Stimulated activated CD4-positive, alpha-beta T cell treated with anti-CD3 and anti-CD28 coated beads, Interleukin-15, amount 100 ng/mL, for 24 hours (primary cell): ENCODE measurements at regions not wholly inside any gene's neighbourhood (a gene's known extent, or its start where the extent isn't known, plus 50 kb on each side); places are given as distances from the start of the nearest gene placed in this dataset.

Experiments used
- DNase-seq: peaks from one replicate; pipeline ENCODE4 v3.0.0-alpha.2; 2020

GRCh38 chr10:107855301-107856046, 691.0 kb upstream of the SORCS1 start:
- no peak for DNase-seq

DNA sequence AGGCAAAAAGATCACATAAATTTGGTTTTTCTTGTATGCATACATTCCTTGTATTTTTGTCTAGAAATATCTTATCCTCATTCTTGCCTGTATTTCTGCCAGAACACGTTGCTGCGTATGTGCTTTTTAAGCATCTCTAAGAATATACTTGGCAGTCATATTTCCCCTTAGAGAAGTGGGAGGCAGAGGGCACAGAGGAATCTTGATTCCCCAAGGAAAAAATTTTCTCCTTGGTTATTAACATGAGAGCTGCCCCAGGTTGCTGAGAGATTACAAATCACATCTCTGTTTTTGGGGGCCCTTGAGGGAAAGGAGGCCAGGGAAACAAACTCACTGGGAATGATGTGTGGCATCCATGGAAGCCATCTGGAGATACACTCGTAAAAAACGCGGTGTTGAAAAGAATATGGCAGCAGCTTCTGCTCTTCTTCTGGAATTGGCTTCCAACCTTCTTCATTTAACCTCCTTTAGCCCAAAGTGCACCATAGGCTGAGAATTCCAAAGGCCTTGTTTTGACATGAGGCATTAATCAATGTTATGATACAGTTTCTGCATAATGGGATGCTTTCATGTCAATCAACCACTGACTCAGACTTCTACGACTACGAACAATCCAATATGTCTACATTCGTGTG, 684.3 kb upstream of the SORCS1 start:
- DNase-seq, result no peak

GRCh38 chr10:107847620-107848019, 683.1 kb upstream of the SORCS1 start:
- no peak for DNase-seq

DNA sequence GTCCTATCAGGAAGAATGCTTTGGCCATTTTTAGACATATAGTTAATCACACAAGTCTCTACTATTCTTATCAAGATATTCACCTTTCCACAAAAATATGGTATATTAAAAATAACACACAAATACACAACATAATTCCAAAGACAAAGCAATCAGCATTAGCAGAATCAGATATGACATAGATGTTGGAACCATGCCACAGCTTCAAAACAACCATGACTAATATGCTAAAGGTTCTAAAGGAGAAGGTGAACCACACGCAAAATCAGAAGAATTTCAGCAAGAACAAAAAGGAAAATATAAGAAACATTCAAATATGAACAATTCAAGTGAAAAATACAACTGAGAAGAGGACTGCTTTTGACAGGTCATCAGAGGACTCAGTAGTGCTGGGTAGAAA, 670.2 kb upstream of the SORCS1 start:
- DNase-seq, result no peak

DNA sequence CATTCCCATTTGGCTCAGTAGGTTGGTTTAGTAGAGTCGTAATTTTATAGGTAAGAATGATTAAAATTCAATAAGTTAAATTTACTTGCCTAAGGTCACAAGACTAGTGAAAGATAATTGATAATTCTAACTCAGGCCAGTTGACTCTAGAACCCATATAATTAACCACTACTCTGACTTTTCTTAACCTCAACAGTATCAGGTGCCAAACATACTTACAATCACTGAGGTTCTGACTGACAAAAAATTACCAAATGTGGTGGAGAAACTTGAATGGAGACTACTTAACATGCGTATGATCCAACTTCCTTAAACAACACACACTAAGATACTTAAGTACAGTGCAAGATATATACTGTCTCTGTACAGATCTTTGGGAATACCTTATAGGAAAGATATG, 667.3 kb upstream of the SORCS1 start:
- no peak for DNase-seq

- DNase-seq, result no peak
These were observed 664.7 kb upstream of the SORCS1 start for GRCh38 chr10:107829161-107829560.

- DNase-seq, result no peak
These were observed 661.7 kb upstream of the SORCS1 start for GRCh38 chr10:107826171-107826570.

DNA sequence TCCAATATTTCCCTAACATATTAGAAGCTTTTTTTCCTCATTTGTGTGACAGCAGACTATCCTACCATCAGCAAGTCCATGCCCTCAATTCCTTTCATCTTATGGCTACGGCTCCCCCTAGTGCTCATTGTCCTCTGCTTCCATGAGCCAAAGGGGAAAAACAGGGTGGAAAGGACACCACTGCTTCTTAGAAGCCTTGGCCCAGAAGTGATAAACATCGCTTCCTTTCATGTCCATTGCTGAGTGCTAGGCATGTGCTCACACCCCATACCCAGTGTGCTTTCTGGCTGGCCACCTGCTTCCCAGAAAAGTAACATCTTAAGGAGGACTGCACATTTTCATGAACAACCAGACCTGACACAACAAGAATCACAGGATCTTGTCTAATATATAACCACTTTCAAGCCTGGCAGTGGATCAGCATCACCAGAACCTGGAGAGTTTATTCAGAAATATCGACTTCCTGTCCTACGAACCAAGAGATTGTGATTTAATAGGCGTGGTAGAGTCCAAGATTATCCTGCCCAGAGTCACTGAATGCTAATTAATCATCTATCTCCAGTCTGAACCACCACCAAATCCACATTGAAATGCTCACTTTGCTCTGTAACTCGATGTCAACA, 650.5 kb upstream of the SORCS1 start:
- DNase-seq, result peak; percentile 3

DNA sequence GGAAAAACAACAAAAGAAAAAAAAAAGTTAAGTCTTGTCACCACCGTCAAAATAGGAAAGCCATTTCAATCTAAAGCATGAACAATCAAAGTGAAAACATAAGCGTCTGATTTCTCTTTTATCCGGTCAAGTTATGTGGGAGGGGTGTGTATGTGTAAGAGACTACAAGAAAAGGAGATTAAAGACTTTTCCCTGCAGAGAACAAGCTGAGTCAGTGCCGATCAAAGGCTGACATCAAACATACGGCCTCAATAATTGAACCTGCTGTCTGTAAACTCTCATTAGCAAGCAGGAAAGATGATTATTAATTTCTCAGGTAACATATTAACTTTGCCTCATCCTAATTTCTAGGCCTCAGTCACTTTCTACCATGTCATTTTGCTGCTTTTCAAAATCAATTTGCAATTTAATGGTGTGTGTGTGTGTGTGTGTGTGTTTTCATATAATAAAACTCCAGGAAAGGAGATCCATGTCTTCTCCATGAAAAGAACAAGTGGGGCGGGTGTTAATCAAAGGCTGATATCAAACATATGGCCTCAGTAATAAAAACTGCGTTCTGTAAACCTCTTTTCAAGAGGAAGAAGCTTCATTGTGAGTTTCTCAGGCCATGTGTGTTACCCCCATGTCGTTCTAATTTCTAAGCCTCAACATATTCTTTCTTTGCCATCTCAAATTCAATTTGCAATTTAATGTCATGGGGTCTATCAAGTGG, 649.1 kb upstream of the SORCS1 start:
- DNase-seq, result no peak

- no peak for DNase-seq
These were observed 645.4 kb upstream of the SORCS1 start for GRCh38 chr10:107809889-107810288.

DNA sequence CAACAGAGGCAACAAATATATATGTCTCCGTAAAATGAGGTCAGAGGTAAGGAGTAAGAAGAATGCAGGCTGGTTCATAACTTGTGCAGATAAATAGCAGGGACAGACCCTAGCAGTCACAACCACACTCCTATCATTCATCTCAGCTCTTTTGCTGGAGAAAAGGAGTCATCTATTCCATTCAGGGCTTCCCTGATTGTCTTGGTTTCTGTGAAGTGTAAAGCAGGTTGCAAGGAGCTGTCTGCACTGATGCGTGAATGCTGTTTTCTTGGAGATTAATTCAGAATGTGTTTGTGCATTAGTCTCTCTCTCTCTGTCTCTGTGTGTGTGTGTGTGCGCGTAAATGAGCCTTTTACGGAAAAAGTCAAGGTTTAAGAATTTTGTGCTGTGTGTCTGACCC, 643.3 kb upstream of the SORCS1 start:
- DNase-seq, result no peak

GRCh38 chr10:107806026-107806425, 641.5 kb upstream of the SORCS1 start:
- no peak for DNase-seq

- no peak for DNase-seq
These were observed 639.0 kb upstream of the SORCS1 start for GRCh38 chr10:107803546-107803945.

DNA sequence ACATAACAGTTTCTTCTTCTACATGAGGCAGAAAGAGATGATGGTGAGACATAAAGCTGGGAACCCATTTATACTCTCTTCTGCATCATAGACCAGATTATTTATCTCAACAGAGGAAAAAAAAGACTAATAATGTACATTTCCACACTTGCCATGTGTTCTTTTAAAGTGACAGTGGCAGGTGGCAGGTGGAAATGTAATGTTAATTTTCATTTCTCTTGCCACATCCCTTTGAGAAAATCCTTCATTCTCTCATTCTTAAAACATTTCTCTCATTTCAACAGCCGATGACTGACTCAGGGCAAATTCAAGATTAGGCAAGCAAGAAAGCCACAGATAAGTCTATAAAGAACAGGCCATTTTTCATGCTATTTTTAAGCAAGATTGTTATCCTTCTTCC, 635.6 kb upstream of the SORCS1 start:
- DNase-seq, result no peak

DNA sequence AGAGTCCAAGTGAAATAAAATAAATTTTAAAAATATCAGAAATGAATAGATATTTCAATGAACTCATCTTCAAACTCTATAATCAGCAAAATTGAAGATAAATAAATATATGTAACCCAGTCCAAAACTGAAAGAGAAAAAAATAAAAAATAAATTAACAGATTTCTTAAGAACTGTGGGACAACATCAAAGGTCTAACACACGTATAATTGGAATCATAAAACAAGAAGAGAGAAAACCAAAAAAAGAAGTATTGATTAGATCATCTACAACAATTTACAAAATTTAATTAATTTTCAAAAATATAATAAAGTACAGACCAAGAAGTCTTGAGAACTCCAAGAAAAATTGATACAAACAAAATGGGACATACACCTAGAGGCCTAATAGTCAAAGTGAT, 625.8 kb upstream of the SORCS1 start:
- no peak for DNase-seq

GRCh38 chr10:107771066-107771465, 606.6 kb upstream of the SORCS1 start:
- DNase-seq, result no peak

GRCh38 chr10:107767185-107767584, 602.7 kb upstream of the SORCS1 start:
- no peak for DNase-seq

DNA sequence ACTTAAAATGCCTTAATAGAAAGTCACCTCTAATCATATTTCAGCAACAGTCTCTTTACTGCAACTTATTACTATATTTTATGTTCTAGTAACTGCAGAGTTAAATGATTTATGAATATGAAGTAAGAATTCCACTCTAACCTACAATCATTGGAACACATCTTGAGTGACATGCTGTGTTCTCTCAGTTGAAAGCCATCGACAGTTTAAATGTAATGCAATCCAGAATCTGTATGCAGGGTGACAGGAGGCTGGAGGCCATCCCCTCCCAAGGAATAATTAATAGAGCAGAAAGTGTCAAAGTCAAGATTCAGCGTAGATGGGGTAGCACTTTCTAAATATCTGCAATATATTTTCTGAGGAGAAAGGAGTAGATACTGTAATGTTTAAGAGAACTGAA, 590.3 kb upstream of the SORCS1 start:
- DNase-seq, result no peak

- DNase-seq, result no peak
These were observed 584.7 kb upstream of the SORCS1 start for GRCh38 chr10:107749235-107749634.

GRCh38 chr10:107747851-107748250, 583.3 kb upstream of the SORCS1 start:
- DNase-seq, result no peak

GRCh38 chr10:107741971-107742370, 577.5 kb upstream of the SORCS1 start:
- no peak for DNase-seq

- DNase-seq, result no peak
These were observed 576.6 kb upstream of the SORCS1 start for GRCh38 chr10:107740962-107741690.

- no peak for DNase-seq
These were observed 575.4 kb upstream of the SORCS1 start for GRCh38 chr10:107739951-107740350.
